GM23248 (cell line): ENCODE measurements at regions not wholly inside any gene's neighbourhood (a gene's known extent, or its start where the extent isn't known, plus 50 kb on each side); places are given as distances from the start of the nearest gene placed in this dataset.

ENCODE experiments used
- EZH2 ChIP-seq: fragments of 200-600 bp; sonication (generic); IDR thresholded peaks from 2 replicates; pipeline ENCODE4 v1.6.1; 2018; ENCODE audit warnings: antibody characterized with exemption, mild to moderate bottlenecking; ENCODE audit not compliant: insufficient read depth, poor library complexity, severe bottlenecking
- EZH2phosphoT487 ChIP-seq: fragments of 200-600 bp; sonication (generic); IDR thresholded peaks from 2 replicates; pipeline ENCODE4 v1.6.1; 2018; ENCODE audit warnings: antibody characterized with exemption, moderate library complexity, mild to moderate bottlenecking, low read depth; ENCODE audit not compliant: insufficient read depth

DNA sequence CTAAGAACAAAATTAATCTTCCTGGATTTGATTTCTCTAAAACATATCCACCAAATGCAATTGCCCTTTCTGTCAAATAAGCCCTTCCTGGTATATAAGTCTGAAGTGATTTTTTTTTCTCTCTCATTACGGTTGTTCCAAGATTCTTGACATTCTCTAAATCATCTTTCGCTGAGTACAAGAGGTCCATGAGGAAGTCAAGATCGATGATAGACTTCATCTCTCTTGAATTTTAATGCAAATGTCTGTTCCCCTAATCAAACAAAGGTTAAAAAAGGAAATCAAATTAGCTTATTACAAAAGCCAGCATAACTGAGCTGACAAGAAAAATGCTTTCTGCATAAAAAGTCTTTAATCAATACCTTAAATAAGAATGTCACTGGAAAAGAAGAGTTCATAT, 77.4 kb upstream of the ITGB1 start:
- TF ChIP-seq EZH2 (no peak), EZH2phosphoT487 (no peak)
